ENCODE measurements at regions not wholly inside any gene's neighbourhood (a gene's known extent, or its start where the extent isn't known, plus 50 kb on each side); places are given as distances from the start of the nearest gene placed in this dataset.

DNA sequence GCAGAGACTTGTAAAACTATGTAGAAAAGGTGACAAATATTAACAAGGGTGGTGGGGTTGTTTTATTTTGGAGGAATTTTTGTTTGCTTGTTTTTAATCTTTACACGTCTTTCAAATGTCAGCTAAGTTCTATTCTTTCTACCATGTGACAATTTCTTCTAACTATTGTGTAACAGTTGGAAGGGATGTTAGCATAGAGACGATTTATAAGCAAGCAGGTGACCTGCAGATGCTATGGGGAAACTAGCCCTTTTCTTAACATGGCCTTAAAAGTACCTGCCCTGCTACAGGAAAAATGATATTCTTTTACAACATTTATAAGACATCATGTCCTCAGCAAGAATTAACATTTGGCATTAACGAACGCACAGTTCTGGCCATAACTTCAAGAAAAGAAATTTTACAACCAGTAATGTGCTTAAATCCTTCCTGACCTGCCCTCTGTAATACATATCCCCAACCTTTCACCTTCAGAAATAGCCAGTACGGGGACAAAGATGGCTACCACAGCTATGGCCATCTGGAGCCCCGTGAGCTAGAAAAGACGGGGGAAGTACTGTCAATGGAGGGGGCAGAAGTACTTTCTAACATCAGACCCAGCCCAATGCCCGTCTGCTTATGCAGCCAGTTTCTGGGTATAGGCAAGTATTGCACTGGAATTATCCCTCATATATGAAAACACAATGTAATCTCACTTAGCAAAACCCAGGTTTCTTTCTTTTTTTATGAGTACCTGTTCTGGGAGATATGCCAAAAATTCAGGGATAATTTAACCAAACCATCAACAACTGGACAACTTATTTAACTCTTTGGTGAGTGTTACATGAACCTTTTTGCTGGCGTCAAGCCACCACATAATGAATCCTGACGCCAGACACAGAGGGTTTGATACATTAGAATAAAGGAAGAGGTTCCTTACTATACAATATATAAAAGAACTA lies 67.7 kb upstream of the NR2F2 start:
- DNase-seq (ENCODE audit: low spot score), result no peak

GRCh38 chr15:96264351-96264798 lies 66.1 kb upstream of the NR2F2 start:
- peak; percentile 90 for DNase-seq (ENCODE audit: low spot score)

DNA sequence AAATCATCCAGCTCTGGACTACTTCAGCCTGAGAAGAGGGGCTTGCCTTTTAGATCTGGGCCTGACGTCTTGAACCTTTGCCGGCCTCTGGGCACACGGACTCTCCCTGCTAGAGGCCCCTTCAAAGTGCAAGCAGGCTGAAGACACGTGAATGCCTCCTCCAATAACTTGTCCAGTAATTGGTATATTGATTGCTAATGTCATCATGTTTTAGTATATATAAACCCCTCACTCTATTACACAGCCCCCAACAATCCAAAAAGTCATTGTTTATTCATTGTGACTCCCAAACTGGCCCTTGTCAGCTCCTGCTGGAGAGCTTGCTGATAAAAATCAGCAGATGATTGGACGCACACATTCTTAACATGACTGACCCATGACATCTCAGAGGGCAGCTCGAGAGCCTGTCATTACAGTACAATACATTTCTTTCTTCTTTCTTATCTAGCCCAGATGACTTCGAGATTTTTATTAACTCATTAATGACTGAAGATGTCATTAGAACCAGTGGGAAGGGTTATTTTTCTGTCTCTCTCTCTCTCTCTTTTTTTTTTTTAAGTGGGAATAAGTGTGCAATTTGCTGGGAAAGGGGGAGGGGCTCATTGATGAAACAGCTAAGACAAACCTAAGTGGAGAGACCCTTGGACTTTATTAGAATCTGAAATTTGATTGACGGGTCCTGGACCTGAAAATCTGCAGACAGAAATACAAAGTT lies 65.5 kb upstream of the NR2F2 start:
- DNase-seq (ENCODE audit: low spot score), result peak; percentile 86

GRCh38 chr15:96266456-96266855 lies 64.0 kb upstream of the NR2F2 start:
- no peak for DNase-seq (ENCODE audit: low spot score)

- DNase-seq (ENCODE audit: low spot score), result no peak
These were observed 63.0 kb upstream of the NR2F2 start for GRCh38 chr15:96267463-96267862.

- DNase-seq (ENCODE audit: low spot score), result peak; percentile 73
These were observed 61.9 kb upstream of the NR2F2 start for GRCh38 chr15:96268442-96269204.

DNA sequence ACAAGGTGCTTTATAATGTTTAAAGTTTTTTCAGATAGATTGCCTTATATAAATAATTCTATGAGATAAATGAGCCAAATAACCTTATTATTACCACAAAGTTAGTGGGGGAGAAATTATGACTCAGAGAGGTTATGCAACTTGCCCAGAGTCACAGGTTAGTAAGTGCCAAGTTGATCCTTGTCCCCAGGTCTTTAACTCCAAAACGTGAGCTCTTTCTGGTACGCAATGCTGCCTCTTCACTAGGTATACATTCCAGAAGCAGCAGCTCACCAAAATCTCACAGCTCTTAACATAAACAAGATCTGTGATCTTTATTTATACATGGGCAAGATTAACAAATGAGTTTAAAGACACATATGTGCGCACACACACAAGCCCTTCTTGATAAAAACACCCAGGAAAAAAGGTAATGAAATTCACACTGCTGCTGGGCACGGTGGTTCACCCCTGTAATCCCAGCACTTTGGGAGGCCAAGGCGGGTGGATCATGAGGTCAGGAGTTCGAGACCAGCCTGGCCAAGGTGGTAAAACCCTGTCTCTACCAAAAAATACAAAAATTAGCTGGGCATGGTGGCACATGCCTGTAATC lies 59.8 kb upstream of the NR2F2 start:
- DNase-seq (ENCODE audit: low spot score), result peak; percentile 77

DNA sequence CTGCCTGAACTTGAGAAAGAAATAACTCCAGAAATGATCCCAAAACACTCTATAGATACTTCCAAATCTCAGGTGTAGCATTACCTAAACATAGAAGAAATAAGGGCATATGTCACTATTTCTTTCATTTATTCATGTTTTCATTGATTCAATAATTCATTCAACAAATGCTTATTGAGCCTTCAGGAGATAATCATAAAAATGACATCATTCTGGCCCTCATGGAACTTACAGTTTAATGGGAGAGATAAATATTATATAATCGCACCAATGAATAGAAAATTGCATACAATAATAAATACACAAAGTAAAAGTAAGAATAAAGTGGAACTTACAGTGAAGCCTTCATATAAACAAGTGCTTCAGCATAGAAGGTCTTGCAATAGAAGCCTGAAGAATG lies 58.1 kb upstream of the NR2F2 start:
- DNase-seq (ENCODE audit: low spot score), result no peak

DNA sequence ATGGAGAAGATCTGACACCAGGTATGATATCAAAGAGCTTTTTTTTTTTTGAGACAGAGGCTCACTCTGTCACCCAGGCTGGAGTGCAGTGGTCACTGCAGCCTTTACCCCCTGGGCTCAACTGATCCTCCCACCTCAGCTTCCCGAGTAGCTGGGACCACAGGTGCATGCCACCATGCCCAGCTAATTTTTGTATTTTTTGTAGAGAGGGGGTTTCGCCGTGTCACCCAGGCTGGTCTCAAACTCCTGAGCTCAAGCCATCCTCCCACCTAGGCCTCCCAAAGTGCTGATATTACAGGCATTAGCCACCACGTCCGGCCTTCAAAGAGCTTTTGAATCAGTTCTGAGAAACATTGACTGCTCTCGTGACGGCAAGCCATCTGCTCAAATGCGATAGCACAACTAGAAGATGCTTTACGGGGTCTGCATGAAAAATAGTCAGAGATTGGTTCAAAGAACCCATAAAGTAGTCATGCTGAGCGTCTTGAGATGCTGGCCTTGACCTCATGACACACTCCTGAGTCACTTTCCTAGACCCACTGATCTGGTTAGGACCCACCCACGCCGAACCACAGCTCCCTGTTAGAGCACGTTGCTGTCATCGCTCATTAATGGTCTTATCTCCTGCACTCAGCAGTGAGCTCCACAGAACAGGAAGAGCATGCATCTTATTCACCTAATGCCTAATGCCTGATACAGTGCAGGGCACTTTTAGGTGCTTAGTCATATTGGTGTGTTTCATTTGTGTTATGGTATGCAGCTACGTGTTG lies 57.0 kb upstream of the NR2F2 start:
- peak; percentile 100 for DNase-seq (ENCODE audit: low spot score)

DNA sequence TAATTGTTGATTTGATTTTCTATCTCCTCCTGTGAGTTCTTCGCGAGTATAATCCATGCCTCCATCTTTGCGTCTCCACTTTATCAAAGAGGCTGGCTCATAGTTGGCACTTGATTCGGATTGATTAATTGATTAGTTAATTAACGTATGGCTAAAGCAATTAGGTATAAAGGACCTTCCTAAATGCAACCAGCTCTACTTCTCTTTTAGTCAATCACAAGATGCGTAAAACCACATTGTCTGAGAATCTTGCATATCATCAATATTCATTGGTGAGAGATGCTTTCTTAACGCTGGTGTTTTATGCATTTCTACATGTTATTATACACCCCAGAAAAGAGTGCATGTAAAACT lies 56.4 kb upstream of the NR2F2 start:
- no peak for DNase-seq (ENCODE audit: low spot score)

DNA sequence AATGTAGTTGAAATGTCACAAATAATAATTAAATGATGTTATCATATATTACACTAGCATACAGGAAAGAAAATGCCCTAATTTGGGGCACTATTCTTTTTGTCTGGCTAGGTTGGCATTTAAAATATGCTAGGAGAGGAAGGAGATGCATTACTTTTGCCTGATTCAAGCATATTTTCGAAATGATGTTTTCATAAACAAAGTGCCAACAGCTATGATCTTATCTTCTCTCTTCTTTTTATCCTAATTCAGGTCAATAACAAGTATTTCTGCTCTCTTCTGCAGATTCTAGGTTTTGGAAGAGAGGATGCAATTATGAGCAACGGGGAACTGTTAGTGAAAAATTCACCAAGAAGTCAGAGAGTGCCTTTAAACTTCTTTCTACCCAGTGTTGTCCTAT lies 55.8 kb upstream of the NR2F2 start:
- peak; percentile 57 for DNase-seq (ENCODE audit: low spot score)

GRCh38 chr15:96276438-96277210 lies 53.9 kb upstream of the NR2F2 start:
- peak; percentile 30 for DNase-seq (ENCODE audit: low spot score)
